Middle frontal gyrus (tissue), 1 donor: ENCODE measurements at regions not wholly inside any gene's neighbourhood (a gene's known extent, or its start where the extent isn't known, plus 50 kb on each side); places are given as distances from the start of the nearest gene placed in this dataset.

Experiments used
- DNase-seq: peaks from one replicate; pipeline ENCODE4 v3.0.0-alpha.2; 2015; ENCODE audit warnings: low spot score; ENCODE audit errors: extremely low spot score

DNA sequence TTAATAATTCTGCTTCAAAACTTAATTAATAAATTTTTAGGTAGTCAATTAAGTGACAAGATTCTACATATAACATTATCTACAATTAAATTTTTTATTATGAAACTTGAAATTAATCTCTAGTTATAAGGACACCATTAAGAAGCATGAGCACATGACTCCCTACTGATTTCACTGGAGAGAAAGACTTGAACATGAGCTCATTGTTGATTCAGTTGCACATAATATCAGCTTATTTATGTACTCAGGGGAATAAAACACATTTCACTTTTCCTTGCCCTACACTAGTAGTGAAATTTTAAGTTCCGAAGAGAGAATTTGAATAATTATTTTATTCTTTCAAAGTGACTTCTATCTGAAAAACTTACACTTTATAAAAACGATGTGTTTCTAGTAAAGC, 370.2 kb upstream of the EPHA7 start:
- DNase-seq: no peak

DNA sequence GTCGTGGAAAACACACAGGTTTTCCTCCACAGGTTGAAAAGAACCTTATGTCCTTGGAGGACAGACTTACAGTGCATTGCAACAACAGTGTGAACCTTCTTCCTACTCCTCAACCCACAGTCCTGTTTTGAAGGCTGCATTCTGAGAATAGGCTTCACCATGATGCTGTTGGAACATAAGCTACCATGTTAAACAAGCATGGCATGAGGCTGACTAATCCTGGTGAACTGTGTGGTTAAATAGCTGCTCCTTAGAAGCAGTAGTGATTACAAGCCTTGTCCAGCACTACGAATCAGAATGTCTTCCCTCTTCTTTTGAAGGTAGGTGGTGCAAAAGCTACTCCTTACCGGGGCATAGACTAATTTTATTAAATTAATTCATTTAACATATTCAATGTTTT, 368.5 kb upstream of the EPHA7 start:
- no peak for DNase-seq

DNA sequence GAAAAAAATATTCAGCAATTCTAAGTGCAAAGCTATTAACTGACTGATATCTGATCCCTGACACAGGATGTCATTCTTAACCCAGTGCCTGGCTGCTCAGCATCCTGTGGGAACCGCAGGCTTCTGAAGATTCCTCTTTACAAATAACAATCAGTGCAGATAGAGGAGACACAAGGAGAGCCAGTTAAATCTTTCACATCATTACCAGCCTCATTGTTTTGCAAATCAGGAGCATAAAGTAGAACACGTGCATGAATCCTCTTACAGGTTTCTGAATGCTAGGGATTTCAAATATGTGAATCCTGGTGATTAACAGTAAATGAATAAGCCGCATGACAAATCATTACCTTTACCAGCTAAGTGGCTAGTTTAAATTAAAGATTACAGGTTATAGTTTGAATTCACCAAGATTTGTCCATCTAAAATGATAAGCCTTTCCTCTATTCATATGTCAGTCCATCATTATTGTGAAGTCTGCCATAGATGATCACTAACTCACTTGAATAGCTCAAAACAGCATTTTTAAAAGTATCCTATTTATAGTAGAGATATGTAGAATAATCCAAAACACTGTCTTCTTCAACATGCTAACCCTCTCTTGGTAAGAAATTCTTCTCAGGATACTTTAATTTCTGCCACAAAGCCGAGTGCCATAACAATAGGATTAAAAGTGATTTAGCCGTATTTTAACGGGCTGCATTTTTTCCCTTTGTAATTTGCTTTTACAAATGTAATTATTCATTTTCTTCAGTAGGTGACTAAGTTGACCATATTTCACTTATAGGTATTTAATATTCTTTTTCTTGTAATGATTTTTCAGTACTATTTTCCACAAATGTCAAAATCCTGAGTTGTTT, 367.3 kb upstream of the EPHA7 start:
- no peak for DNase-seq

DNA sequence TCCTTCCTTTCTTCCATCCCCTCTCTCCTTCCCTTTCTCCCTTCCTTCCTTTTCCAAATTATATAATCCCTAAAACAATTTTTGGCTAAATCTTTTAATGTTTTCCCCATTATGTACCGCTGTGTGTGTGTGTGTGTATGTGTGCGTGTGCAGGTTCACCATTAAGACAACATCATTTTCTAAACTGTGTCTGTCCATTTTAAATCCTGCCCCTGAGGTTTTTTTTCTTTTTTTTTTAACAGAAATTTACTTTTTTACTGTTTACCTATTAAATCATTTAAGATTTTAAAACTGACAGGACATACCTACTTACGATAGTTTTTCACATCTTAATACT, 366.3 kb upstream of the EPHA7 start:
- DNase-seq: no peak

DNA sequence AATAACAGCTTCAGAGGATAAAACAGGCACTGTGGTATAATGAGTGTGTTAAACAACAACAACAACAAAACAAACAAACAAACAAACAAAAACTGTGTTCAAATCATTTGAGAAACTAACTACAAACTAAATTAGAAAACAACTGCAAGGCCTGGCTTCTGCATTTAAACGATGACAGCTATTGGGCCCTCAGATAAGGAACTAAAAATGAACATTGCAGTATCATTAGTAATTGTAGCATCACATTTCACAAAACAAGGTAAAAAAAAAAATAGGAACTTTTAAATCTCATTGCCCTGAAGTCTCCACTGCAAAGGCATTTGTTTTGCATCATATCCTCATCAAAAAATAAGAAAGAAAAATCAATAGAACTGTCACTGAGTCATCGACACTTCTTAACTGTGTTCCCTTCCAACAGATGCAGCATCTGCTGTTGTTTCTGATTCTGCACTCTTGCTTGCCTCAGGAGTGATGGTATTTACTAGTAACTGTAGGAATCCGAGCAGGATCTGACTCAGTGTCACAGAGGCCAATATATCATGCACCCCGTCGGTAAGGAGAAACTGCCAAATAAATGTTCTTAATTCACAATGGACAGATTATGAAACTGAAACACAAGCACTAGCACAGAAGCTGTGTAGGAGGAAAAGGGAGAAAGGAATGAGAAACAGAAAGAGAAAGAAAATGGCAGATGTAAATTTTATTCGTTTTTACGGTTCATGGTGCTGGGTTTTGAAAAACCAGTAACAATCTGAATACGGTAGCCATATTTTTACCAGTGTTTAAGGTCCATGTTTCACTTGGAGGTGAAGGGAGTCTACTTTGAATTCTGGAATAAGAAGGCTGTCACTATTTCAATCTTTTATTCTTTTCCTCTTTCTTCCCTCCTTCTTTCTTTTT, 365.7 kb upstream of the EPHA7 start:
- no peak for DNase-seq

DNA sequence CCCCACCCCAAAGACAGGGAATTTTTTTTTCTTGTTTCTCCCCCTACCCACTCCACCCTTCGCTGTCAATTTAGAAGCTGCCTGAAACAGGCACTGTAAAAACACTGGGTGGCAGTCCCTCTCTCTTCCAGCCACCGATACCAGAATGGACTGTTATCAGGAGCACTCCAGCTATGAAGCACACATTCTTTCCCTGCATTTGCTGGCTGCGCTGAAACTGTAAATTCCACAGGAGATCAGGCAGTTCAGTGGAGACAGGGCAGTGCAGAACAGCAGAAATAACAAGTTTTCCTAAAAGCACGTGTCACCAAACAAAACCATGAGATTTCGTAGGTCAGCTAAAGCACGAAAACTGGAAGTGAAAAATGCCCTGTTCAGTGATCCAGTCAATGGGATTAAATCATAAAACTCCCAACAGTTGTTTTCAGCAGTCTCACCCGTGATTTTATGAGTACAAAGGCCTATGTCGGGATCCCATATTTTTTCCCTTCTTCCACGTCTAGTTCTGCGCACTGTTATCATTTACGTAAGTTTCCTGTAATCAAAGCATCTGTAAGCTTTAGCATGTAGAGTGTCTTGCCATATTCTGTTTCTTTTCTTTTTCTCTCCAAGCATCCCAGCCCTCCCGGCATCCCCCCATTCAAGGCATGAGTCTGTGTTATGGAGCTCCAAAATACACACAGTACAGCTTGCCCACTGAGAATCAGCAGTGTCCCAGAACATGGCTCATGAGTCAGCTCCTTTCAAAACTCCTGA, 359.9 kb upstream of the EPHA7 start:
- DNase-seq: no peak

DNA sequence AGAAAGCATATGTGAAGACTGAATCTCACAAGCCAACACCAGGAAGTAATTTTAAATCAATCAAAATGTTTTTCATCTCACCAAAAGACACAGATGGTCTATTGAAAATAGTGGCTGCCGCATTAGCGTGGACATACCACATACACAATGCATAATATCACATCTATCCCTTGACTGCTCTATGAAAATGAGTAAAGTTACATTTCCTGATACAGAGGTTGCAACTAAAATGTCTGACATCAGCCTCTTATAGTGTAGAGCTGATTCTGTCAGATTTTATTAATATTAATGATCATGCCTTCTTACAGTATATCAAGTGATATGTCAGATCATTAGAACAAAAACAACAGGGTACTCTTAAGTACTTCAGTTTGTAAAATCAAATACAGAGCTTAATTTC, 339.8 kb upstream of the EPHA7 start:
- DNase-seq: no peak

DNA sequence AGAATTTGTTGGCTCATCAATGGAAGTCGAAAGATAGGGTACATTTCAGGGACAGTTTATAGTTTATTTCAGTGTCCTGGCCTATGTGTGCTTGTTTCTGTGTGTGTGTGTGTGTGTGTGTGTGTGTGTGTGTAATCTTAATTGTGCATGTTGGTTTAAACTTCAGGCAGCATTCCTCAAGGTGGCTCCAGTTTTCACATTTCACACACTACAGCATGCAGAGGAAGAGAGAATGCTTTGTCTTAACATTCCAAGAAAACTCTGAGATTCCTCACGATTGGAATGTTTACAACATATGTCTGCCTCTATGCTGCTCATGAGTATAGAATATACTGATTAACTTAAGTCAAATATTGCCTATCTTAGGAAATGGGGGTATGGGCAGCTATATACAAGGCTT, 332.6 kb upstream of the EPHA7 start:
- DNase-seq: no peak

DNA sequence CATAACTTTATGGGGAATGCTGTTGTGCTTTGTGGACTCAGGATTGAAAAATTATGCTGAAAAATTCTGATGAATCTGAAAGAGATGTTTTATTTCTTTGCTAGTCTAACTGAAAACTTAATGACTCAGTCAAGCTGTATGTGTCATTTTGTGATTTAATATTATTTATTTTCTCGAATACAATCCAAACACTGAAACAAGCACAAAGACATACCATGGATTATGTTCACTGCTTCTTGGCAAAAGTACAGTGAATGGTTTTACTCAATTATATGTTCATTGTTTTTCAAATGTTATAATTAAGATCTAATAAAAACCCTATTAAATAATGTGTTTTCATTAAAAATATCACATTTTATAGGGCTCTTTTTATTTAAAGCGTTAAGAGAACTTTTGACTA, 330.6 kb upstream of the EPHA7 start:
- DNase-seq: no peak

DNA sequence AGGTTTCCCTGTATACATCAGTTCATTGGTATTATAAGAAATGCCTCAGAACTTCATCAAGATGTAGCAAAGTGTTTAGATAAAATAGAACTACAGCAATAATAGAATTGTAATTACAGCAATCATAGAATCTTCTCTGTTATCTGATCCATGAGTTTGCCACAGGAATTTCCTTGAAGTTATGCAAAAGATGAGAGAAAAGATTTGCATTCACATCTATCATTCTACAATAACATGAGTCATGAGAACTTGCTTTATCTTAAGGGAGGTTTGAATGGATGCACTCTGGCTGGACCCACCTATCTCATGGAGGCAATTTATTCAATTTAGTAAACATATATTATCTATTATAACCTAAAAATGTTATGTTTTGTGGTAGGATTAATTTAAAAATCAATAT, 329.8 kb upstream of the EPHA7 start:
- DNase-seq: no peak

DNA sequence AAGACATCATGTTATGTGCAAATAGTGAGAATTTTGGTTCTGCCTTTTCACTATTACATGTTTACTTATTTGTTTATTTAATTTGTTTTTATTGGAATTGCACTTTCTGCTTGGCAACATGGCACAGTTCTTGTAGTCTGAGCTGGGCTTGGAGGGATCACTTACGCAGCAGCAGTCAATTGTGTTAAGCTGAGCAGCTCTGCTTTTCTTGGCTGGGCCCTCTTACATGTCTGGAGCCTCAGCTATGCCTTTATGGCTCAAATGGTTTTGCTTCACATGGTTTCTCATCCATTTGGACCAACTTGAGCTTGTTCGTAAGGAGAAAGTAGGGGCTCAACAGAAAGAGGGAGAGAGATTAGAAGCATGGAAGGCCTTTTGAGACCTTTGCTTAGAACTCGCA, 327.5 kb upstream of the EPHA7 start:
- DNase-seq: no peak

DNA sequence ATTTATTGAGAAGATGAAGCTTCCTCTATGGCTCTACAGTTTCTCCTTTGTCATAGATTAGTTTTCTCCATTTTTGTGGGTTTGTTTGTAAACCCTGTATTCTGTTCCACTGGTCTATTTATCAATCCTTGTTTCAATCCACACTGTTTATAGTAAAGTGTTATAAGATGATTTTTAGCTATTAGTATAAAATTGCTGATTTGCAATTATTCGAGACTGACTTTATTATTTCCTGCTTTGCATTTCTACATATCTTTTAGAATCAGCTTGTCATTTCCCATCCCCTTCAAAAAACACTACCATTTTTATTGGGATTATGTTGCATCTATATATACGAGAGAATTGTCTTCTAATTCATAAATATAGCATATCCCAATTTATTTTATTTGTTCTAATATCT, 325.9 kb upstream of the EPHA7 start:
- no peak for DNase-seq

DNA sequence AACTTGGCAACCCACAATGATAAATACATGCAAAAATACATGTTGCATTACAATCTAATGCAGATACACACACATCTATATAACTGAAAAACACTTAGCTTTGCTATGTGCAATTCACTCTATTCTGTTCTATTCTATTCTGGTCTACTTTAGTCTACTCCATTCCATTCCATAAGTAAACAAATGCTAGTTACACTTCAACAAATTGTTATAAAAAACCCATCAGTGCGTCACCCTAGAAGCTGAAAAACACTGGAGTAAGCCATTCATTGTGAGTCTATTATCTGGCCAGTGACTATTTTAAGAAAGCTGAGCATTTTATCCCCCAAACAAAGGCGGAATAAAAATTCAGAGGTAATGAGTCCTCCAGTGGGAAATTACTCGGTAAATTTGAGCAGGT, 315.7 kb upstream of the EPHA7 start:
- DNase-seq: no peak

DNA sequence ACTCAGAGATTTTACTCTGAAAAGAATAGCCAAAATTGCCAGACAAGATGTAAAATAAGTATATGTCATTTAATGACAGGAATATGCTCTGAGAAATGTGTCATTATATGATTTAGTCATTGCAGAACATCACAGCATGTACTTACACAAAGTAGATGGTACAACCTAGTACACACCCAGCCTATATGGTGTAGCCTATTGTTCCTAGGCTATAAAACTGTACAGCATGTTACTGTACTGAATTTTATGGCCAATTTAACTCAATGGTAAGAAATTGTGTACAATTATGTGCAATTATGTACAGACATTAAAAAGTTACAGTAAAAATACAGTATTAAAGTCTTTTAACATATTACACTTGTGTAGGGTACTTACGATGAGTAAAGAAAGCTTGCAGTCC, 311.9 kb upstream of the EPHA7 start:
- DNase-seq: no peak

DNA sequence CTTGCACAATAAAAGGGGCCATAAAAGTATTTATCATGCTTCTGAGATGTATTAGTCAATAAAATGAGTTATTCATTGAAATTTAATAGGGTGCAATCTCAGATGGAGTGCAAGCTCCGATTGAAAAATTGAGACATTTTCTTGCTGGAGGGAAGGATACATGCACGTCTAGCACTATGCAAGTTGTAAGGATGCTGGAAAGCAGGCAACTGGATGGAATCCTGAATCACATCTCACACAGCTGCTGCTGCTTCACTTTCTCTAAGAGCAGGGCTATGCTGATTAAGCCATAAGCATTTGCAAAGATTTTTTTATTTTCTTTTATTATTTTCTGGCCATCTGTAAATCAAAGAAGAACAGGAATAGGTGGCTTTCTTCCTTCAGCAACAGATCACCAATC, 308.8 kb upstream of the EPHA7 start:
- DNase-seq: no peak

DNA sequence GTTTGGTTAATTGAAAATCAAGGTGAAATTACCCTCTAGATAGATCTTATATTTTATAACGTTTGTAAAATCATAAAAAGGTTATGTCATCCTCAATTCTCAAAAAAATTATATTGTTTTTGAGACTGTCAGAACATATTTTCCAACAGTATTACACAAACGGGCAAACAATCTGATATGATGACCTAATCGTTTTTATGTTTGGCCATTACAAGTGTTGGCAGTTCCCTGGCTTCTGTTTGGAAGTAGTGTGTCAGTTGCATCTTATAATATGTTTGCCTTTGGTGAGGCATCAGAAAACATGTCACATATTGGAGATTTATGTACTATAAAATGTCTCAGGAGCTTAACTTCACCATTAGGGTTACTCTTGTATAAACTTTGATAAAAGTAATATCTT, 308.1 kb upstream of the EPHA7 start:
- no peak for DNase-seq

DNA sequence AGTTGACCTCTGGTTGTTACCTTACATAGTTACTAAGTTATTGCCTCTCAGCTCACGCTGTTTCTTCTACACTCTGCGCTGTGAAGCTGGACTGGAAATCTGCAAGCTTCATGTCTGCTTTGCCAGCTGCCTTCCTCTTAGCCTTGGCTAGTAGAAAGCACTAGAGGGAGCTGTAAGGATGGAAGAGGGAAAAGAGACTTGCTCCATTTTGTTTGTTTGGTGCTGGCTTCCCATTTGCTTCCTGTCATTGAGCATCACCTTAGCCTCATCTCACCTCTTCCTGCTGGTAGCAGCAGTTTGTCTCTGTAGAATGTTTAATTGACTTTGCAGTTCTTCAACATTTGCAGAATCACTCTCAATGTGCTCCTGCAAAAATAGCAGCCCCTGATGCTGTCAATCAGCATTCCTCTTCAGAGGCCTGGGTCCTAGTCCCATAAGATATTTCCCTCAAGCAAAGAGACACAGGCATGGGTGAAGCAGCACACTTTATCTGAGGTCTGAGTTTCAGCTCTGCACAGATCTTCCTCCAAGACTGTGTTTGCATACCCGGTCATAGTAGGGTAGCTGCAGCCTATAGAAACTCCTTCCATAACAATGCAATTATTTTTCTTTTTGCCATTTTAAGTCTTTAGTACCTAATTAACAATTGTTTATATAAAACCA, 302.2 kb upstream of the EPHA7 start:
- DNase-seq: no peak

DNA sequence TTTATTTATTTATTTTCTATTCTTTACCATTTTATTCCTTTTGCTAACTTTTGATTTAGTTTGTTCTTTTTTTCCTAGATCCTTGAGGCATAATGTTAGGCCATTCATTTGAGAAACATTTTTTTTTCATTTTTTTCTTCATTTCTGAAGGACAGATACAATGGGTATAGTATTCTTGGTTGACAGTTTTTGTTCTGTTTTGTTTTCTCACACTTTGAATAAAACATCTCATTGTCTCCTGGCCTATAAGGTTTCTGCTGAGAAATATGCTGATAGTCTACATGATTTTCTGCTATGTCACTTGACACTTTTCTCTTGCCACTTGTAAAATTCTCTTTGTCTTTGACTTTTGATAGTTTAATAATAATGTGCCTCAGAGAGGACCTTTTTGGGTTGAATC, 294.6 kb upstream of the EPHA7 start:
- DNase-seq: no peak

DNA sequence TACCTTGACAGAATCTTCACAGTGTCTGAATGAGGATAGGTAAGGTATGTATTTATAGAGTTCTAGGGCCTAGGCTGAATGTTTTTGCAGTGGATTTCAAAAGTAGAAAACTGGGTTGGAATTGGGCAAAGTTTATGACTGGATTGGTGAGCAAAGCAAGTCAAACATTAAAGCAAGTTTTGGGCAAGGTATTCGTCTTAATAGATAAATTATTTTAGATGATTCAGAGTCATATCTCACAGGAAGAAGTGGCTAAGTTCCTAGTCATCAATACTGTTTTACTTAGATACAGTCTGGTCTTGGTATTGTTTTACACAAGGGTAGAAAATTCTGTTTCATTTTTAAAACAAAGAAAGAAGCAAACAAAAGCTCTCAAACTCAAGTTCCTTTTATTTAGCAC, 284.1 kb upstream of the EPHA7 start:
- no peak for DNase-seq

DNA sequence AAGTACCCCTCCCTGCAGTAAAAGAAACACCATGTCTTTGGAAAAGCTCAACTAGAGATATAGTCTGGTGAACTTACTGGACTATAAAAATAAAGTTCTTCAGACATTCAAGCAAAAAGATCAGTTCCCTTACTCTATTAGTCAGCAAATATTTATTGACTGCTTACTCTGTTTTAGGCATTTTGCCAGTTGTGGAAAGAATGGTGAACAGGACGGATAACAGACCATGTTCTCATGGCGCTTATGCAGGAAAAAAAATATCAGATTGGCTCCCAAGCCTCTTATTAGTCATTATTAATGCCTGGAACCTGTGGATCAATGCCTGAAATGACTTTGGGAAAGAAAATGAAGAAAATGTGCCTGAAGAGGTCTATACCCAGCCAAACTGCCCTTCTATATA, 282.2 kb upstream of the EPHA7 start:
- no peak for DNase-seq

DNA sequence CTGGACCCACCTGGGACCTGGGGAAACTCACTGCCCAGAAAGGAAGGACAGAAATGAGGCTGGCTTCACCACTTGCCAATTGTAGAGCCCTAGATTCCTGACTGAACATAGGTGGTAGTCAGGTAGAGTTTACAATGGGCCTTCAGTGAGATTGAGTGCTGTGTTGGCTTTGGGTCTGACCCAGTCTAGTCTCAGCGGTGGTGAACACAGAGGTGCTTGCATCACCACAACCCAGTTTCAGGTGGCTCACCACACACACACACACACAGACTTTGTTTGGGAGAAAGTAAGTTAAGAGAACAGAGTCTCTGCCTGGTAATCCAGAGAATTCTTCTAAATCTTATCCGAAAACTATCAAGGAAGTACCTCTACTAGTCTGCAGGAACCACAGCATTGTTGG, 266.1 kb upstream of the EPHA7 start:
- DNase-seq: no peak

DNA sequence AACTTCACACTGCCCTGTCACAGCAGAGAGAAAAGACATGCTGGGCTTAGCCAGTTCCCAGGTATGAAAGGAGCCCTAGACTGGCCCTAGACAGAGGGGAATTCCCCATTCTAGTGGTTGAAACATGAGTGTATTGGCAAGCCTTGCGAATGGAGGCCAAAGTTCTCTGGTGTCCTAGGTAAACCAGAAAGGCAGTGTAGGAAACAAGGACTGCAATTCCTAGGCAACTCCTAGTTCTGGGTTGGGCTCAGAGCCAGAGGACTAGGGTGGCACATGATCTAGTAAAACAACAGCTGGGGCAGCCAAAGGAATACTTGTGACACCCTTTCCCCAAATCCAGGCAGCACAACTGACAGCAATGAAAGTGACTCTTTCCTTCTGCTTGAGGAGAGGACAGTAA, 265.0 kb upstream of the EPHA7 start:
- no peak for DNase-seq
